LNCaP clone FGC (cell line): ENCODE measurements at regions not wholly inside any gene's neighbourhood (a gene's known extent, or its start where the extent isn't known, plus 50 kb on each side); places are given as distances from the start of the nearest gene placed in this dataset.
A peak's percentile ranks its signal among the peaks of the same experiment; 100 is the strongest.

ENCODE experiments used
- DNase-seq: peaks from one replicate; pipeline ENCODE4 v3.0.0-alpha.2; 2011; ENCODE audit warnings: low read depth
- H3K4me3 ChIP-seq: 2 replicates; pipeline ENCODE4 v1.5.1; 2011; ENCODE audit warnings: mild to moderate bottlenecking, low read depth, low read length, control low read depth
- TF ChIP-seq, protein P1 (sequence below): IDR thresholded peaks from 2 replicates; pipeline ENCODE4 v1.5.1; 2012; ENCODE audit warnings: mild to moderate bottlenecking; ENCODE audit not compliant: control insufficient read depth, insufficient read depth; ENCODE audit errors: extremely low read depth

DNA sequence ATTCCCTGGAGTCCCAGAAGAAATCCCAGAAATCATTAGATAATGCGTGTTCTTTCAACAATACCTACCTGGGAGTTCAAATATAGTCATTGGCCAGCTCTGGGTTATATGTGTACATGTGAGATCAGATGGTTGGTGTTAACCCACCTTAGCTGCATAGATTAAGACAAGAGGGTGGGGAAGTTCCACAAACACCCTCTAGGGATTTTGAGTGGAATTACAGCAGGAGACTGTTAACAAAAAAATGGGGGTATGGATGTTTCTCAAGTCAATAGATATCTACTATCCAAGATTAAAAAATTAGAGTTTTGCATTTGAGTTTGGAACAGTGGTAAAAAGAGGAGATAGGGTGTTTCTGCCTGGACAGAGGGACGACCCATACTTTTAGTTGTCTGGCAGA, 282.5 kb upstream of the CNTN3 start:
- no peak overlapping the region for H3K4me3 ChIP-seq
- DNase-seq: no peak
- TF ChIP-seq, protein P1, sequence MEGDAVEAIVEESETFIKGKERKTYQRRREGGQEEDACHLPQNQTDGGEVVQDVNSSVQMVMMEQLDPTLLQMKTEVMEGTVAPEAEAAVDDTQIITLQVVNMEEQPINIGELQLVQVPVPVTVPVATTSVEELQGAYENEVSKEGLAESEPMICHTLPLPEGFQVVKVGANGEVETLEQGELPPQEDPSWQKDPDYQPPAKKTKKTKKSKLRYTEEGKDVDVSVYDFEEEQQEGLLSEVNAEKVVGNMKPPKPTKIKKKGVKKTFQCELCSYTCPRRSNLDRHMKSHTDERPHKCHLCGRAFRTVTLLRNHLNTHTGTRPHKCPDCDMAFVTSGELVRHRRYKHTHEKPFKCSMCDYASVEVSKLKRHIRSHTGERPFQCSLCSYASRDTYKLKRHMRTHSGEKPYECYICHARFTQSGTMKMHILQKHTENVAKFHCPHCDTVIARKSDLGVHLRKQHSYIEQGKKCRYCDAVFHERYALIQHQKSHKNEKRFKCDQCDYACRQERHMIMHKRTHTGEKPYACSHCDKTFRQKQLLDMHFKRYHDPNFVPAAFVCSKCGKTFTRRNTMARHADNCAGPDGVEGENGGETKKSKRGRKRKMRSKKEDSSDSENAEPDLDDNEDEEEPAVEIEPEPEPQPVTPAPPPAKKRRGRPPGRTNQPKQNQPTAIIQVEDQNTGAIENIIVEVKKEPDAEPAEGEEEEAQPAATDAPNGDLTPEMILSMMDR: peak; percentile 23

DNA sequence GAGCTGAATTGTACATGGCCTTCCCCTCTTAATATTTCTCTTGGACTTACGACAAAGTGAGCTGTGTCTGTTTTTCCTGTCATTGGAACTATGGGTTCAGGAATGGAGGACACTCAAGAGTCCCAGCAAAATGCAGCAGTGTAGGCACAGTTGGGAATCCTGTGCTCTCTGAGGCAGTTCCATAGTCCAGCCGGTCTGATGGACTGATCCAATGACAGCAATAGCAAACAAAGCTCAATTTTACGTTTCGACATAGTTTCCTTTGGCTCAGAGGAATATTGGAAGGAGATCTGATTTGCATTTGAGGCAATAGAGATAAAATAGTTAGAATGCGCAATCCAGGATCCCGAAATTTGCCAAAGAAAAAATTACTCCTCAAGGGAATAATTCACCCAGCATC, 276.9 kb upstream of the CNTN3 start:
- no peak for DNase-seq
- TF ChIP-seq, protein P1: no peak
- H3K4me3 ChIP-seq: no peak overlapping the region

DNA sequence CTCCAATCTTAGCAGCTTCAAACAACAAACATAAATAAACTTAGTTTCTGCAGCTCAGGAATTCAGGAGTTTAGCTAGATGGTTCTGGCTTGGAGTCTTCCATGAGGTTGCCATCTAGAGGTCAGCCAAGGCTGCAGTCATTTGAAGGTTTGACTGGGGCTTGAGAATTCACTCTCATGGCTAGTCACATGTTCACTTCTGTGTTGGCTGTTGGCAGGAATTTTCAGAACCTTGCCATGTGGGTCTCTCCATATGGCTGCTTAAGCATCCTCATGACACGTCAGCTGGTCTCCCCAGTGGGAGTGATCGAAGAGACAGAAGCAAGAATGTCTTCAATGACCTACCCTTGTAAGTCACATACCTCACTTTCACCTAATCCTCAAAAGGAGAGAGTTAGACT, 269.2 kb upstream of the CNTN3 start:
- DNase-seq: no peak
- no peak overlapping the region for H3K4me3 ChIP-seq
- TF ChIP-seq, protein P1: peak; percentile 75

DNA sequence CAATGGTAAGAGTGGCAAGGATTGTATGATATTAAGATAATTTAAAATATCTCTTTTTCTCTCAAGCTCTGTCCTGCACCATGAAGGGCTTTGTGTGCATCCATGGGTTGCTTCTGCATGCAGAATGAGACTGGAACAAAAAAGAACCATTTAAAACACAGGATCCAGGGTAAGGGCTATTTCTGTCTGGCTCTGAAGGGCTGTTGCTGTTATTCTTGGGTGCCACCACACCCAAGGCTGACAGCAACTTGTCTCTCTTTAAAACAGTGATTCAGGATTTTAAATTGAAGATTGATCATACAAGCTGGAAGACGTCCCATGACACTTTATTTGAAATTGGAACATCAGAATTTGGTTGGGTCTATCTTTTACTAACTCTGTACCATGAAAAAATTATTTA, 268.8 kb upstream of the CNTN3 start:
- TF ChIP-seq, protein P1: no peak
- no peak for DNase-seq
- H3K4me3 ChIP-seq: no peak overlapping the region

DNA sequence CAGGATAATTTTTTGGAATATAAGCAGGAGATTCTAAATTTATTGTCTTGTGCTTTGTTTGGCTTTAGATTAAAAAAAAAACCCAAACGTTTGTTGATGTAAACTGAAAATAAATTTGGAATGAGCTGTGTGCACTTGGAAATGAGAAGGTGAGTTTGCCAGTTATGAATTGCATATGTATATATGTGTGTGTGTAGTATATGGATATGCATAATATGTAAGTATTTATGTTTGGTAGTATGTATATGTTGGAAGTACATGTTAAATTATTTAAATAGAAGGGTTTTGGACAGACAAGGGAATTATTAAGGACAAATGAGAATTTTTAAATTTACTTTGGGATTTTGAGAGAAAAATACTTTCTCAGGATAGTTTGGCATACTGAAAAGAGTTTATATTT, 265.8 kb upstream of the CNTN3 start:
- no peak overlapping the region for H3K4me3 ChIP-seq
- DNase-seq: no peak
- TF ChIP-seq, protein P1: no peak

DNA sequence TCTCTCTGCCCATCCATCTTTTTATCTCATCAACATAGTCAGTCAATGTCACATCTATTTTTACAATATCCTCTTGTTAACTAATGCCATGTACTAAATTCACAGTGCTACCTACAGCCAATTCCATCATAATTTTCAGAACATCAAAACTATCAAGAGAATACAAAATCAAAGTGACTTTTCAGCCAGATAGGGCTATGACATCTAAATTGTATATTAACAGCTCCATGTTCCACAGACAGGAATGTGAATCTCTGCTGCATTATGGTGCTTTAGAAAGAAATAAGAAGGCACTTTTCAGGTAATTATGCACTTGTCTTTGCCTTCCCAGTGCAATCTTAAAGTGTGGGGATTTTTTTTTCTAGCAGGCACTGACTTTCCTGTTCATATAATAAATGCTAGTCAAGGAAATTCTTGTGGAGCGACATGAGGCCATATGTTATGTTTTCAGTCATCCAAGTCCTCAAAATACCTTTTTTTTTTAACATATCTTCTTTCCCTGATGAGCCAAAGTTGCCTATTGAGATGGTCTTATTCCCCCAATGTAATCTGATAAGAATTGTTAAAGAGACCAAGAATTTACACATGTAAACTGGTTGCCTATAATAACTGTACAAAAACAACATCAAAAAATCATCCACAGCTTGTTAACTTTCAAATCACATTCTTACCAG, 252.0 kb upstream of the CNTN3 start:
- no peak overlapping the region for H3K4me3 ChIP-seq
- no peak for DNase-seq
- TF ChIP-seq, protein P1: no peak

DNA sequence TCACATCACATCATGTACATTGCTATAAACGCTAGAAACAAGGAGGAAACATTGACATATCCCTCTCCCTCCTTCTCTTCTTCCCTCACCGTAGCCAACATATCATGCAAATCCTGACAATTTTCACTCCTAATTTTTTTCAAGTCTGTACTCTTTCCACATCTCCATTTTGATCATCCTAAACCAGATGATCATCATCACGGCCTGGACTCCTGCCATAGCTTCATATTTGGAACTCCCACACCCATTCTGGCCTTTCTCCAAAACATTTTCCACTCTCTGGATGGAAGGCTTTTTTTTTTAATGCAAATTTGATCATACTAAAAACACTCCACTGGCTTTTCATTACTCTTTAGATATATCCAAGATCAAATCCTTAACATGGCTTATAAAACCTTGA, 248.0 kb upstream of the CNTN3 start:
- DNase-seq: no peak
- no peak overlapping the region for H3K4me3 ChIP-seq
- TF ChIP-seq, protein P1: no peak
